Hematopoietic multipotent progenitor cell treated with erythropoietin and hydrocortisone succinate and interleukin-3 and kit ligand, for 6 days (in vitro differentiated cells): ENCODE measurements at regions not wholly inside any gene's neighbourhood (a gene's known extent, or its start where the extent isn't known, plus 50 kb on each side); places are given as distances from the start of the nearest gene placed in this dataset.
"Not testable (repeated sequence)": the region's sequence is repeated elsewhere in the genome, so short reads cannot be mapped to it uniquely, and the experiment has no call there.

Source experiments
- DNase-seq: peaks from one replicate; pipeline ENCODE4 v3.0.0-alpha.2; 2015

DNA sequence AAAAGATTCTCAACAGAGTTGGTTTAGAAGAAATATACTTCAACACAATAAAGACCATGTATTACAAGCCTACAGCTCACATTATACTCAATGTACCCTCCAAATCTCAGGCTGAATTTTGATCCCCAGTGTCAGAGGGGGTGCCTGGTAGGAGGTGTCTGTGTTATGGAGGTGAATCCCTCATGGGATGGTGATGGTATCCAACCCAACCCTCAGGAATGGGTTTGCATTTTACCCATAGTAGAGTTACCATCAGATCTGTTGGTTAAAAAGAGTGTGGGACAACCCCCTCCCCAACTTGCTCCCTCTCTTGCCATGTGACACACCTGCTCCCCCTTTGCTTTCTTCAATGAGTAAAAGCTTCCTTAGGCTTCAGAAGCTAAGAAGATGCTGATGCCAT, 205.5 kb downstream of the POTEM start:
- not testable (repeated sequence) for DNase-seq

DNA sequence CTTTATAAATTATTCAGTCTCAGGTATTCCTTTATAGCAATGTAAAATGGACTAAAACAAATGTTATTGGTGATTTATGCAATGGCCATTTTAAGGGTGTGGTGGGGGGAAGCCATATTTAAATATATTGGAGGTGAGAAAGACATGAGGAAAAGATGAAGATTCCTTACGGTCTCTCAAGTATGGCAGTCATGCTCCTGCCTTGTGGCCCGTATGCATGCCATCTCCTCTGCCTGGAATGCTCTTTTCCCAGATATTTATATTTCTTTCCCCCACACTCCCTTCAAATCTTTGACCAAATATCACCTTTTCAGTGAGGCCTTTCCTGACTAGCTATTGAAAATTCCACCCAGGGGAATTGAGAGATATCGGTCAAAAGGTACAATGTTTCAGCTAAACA, 206.0 kb downstream of the POTEM start:
- DNase-seq = not testable (repeated sequence)

DNA sequence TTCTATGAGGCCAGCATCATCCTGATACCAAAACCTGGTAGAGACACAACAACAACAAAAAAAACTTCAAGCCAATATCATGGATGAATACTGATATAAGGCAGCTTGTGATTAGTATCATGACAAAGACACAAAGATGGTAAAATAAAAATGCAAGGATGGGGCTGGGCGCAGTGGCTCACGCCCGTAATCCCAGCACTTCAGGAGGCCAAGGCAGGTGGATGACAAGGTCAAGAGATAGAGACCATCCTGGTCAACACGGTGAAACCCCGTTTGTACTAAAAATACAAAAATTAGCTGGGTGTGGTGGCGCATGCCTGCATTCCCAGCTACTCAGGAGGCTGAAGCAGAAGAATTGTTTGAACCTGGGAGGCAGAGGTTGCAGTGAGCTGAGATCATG, 210.2 kb downstream of the POTEM start:
- not testable (repeated sequence) for DNase-seq

DNA sequence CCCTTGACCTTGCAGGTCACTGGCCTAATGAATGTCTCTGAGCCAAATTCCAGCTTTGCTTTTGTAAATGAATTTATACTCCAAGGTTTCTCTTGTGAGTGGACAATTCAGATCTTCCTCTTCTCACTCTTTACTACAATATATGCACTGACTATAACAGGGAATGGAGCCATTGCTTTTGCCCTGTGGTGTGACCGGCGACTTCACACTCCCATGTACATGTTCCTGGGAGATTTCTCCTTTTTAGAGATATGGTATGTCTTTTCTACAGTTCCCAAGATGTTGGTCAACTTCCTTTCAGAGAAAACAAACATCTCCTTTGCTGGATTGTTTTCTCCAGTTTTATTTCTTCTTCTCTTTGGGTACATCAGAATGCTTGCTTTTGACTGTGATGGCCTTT, 213.1 kb downstream of the POTEM start:
- DNase-seq = not testable (repeated sequence)

DNA sequence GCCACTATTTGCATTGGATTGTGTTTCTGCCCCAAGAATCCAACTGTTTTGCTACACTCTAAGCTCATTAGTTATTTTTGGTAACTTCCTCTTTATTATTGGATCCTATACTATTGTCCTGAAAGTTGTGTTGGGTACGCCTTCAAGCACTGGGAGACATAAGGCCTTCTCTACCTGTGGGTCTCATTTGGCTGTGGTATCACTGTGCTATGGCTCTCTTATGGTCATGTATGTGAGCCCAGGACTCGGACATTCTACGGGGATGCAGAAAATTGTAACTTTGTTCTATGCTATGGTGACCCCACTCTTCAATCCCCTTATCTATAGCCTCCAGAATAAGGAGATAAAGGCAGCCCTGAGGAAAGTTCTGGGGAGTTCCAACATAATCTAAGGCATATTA, 213.6 kb downstream of the POTEM start:
- DNase-seq = not testable (repeated sequence)

DNA sequence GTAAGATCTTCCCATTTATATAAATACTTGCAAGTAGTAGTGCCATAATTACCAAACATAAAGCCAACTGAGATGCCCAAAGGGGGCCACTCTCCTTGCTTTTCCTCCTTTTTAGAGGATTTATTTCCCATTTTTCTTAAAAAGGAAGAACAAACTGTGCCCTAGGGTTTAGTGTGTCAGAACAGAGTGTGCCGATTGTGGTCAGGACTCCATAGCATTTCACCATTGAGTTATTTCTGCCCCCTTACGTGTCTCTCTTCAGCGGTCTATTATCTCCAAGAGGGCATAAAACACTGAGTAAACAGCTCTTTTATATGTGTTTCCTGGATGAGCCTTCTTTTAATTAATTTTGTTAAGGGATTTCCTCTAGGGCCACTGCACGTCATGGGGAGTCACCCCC, 227.9 kb downstream of the POTEM start:
- DNase-seq = not testable (repeated sequence)

DNA sequence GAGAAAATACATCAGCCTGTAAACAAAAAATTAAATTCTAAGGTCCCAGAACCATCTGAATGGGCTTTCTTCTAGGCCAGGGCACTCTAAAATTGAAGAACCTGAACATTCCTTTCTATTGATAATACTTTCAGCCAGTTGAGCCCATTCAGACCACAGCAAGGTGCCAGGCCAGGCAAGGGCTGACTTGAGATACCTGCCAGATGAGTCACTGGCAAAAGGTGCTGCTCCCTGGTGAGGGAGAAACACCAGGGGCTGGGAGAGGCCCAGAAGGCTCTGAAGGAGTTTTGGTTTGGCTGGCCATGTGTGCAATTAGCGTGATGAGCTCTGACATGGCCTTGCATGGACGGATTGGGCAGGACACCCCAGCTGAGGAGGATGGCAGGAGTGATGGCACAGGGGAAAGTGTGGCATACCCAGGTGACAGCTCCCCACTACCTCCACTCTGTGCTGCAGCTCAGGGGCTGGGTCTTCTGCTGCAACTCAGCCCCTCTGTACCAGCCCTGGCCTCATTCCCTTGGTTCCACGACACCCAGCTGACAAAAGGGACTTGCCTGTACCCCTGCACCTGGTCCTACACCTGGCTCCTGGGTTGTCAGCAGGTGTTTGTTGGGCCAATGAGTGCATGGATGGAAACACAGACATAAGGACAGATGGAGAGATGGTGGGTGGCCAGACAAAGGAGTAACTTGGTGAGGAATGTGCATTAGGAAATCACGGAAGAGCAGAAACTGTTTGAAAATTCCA, 230.4 kb downstream of the POTEM start:
- DNase-seq = not testable (repeated sequence)

DNA sequence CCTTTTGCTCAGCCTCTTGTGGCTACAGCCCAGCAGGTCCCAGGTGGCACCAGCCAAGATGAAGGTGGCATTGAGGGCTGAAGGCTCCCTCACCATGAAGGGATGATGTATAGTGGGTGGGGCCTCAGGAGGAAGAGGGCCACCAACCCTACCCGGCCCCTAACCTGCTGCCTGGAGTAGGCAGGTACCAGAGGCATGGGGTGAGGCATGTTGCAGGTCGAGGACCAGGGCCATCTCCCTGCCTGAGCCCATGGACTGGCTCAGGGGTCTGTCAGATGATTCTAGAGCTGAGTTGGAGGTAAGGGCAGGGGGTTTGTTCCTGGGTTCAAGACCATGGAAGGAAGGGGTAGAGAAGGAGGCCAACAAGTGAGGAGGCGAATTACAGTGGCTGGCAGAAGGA, 231.1 kb downstream of the POTEM start:
- DNase-seq = not testable (repeated sequence)

DNA sequence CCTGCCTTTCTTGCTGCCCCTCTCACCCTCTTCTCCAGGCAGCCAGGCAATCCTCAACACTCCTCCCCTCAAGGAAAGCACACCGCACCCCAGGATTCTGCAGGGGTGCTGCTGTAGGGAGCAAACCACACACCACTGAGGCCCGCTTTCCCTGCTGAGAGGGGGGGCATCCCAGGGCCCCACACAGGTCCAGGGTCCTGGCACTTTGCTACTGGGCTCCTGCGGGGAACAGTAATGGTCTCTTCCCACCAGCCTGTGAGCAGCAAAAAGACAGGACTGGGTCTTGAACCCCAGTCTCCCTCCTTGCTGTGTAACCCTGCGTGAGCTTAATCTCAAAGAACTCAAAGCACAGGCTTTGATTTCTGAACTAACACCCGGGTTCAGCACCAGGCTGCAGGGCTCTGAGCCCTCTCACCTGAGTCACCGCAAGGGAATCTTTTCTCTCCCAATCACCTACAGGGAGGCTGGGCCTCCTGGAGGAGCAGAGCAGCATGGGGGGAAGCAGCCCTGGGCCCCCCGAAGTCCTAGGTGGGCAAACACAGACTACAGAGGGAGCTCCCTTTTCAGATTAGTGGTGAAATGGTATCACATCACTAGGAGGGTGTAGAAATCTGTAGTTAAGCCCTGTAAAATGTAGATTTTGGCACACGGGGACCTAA, 232.6 kb downstream of the POTEG start:
- DNase-seq = not testable (repeated sequence)

DNA sequence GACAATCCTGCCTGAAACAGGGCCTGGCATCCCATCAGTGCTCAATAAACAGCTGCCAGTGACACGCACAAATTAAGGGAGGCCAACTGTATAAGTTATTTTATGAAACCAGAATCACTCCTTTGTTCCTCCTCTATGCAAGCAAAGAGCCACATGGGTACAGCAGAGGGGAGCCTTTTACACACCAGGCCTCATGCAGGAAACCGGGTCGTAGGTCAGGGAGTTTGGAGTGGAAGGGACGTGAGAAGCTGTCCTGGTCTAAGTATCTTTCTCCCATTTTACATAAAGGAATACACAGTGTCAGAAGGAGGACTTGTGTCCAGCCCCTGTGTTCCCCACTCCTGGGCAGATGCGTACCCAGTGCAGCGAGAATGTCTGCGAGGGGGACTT, 232.1 kb downstream of the POTEG start:
- DNase-seq = not testable (repeated sequence)

DNA sequence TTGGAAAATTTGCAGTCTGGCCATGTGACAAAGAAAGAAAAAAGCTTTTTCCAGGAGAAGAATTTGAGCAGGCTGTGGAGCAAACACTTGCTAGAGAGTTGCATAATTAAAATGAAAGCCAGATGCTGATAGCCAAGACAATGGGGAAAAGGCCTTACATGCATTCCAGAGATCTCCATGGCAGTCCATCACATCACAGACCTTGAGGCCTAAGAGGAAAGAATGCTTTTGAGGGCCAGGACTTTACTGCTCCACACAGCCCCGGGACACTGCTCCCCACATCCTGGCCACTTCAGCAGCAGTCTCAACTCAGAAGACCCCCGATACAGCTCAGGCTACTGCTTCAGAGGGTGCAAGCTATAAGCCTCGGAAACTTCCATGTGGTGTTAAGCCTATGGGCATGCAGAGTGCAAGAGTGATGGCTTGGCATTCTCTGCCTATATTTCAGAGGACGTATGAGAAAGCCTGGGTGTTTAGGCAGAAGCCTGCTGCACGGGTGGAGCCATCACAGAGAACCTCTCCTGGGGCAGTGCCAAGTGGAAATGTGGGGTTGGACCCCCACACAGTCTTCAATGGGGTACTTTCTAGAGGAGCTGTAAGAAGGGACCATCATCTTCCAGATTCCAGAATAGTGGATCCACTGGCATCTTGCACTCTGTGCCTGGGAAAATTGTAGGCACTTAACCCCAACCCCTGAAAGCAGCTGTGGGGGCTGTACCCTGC, 230.7 kb downstream of the POTEG start:
- not testable (repeated sequence) for DNase-seq

DNA sequence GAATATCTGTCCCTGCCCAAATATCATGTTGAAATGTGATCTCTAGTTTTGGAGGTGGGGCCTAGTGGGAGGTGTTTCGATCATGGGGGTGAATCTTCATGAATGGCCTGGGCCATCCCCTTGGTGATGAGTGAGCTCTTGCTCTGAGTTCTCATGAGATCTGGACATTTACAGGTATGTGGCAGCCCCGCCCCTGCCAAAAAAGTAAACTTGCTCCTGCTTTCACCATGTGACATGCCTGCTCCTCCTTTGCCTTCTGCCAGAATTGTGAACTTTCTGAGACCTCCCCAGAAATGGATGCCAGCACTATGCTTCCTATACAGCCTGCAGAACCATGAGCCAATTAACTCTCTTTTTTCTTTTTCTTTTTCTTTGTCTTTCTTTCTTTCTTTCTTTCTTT, 229.3 kb downstream of the POTEG start:
- not testable (repeated sequence) for DNase-seq

DNA sequence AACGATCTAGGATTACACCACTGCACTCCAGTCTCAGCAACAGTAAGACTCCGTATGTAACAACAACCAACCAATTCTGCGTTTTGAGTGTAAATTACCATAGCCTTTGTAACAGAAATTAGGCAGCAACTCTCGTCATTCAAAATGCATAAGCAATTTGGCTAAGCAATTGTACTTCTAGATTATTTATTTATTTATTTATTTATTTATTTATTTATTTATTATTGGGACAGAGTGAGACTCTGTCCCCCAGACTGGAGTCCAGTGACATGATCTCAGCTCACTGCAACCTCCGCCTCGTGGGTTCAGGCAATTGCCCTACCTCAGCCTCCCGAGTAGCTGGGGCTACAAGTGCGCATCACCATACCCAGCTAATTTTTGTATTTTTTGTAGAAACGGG, 217.7 kb downstream of the POTEG start:
- not testable (repeated sequence) for DNase-seq

DNA sequence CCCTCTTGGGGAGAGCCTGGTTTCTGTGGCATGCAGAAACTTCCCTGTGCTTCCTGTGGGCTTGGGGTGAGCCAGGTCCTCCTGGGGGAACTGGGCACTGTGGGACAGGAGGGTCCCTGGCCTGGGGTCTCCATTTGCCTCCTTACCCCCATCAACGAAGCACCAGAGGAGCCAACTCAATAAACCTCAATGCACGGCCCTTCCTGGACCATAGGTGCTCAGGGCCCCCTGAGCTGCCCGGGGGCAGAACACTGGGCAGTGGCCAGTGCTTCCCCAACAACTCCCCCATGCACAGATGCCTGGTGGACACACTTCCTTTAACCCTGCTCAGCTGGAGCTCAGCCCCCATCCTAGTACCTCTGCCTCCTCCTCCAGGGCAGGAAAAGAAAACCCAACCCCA, 214.7 kb downstream of the POTEG start:
- DNase-seq = not testable (repeated sequence)

DNA sequence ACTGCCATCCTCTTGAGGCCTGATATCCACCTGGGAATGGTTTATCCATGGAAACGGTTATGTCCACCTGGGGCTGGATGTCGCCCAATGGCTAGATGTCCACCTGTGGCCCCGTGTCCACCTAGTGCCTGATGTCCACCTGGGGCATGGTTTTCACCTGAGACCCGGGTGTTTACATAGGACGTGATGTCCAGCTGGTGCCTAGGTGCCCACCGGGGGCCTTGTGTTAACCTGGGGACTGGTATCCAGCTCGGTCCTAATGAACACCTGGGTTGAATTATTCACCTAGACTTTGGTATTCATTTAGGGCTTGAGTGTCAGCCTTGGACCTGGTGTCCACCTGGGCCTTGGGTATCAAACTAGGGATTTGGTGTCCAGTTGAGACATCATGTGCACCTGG, 202.7 kb downstream of the POTEG start:
- DNase-seq = not testable (repeated sequence)

DNA sequence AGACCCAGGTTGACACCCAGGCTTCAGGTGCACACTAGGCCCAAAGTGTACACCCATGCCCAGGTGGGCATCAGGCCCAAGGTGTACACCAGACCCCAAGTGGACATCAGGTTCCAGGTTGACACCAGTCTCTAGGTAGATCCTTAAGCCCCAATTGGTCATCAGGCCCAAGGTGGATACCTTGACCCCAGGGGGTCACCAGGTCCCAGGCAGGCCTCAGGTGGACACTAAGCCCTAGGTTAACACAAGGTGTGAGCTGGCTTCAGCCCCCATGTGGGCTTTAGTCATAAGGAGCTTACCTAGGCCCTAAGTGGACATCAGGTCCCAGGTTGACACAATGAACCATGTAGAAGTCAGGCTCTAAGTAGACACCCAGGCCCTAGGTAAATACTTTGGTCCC, 200.1 kb downstream of the POTEG start:
- DNase-seq = not testable (repeated sequence)

DNA sequence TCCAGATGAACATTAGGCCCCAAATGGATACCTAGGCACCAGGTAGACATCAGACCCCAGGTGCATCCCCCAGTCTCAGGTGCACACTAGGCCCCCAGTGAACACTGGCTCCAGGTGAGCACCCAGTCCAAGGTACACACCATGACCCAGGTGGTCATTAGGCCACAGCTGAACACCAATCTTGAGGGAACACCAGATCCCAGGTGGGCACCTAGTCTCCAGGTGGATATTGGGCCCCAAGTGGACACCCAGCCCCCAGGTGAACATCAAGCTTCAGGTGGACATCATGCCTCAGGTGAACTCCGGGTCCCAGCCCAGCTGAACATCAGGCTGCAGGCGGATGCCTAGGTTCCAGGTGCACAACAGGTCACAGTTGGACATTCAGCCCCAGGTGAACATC, 196.5 kb downstream of the POTEG start:
- DNase-seq = not testable (repeated sequence)

DNA sequence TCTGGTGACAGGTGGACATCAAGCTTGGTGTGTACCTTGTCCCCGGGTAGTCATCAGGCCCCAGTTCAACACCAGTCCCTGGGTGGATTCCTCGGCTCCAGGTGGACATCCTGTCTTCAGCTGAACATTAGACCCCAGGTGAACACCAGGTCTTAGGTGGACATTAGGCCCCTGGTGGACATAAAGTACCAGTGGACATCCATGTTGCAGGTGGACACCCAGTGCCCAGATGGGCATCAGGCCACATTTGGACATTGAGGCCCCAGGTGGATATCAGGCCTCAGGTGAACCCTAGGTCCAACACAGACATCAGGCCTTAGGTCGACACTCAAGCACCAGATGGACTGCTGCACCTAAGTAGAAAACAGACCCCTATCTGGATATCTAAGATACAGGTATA, 195.6 kb downstream of the POTEG start:
- not testable (repeated sequence) for DNase-seq

DNA sequence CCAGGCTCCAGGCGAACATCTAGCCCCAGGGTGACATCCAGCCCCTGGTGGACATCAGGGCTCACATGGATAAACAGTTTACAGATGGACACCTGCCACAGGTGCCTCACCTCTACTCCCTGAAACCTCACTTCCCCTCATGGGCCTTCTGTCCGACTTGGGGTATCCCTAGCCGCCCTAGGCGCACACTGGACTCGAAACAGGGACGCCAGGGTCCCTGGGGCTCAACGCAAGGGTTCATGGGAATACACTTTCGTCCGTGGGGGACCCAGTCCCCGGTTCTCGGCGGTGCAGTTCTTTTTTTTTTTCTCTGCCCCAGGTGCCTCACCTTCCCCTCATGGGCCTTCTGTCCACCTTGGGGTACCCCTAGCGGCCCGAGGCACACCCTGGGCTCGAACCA, 194.2 kb downstream of the POTEG start:
- DNase-seq = not testable (repeated sequence)

DNA sequence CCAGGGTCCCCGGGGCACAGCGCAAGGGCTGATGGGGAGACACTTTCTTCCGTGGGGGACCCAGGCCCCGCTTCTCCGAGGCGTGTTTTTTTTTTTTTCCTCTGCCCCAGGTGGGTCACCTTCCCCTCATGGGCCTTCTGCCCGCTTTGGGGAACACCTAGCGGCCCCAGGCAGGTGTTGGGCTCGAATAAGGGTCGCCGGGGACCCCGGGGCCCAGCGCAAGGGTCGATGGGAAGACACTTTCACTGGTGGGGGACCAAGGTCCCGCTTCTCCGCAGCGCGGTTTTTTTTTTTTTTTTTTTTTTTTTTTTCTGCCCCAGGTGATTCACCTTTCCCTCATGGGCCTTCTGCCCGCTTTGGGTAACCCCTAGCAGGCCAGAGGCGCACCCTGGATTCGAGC, 193.8 kb downstream of the POTEG start:
- not testable (repeated sequence) for DNase-seq

DNA sequence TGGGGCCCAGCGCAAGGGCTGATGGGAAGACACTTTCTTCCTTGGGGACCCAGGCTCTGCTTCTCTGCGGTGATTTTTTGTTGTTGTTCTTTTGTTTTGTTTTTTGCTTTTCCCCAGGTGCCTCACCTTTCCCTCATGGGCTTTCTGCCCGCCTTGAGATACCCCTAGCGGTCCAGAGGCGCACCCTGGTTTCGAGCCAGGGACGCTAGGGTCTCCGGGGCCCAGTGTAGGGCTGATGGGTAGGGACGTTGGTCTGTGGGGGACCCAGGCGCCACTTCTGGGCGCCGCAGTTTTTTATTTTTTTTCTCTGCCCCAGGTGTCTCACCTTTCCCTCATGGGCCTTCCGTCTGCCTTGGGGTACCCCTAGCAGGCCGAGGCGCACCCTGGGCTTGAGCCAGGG, 192.7 kb downstream of the POTEG start:
- DNase-seq = not testable (repeated sequence)

DNA sequence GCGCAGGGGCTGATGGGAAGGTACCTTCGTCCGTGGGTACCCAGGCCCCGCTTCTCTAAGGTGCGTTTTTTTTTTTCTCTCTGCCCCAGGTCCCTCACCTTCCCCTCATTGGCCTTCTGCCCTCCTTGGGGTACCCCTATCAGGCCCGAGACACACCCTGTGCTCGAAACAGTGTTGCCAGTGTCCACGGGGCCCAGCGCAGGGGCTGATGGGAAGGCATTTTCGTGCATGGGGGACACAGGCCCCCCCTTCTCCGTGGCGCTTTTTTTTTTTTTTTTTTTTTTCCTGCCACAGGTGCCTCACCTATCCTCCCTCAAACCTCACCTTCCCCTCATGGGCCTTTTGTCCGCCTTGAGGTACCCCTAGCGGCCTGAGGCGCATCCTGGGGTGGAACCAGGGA, 191.6 kb downstream of the POTEG start:
- DNase-seq = not testable (repeated sequence)

DNA sequence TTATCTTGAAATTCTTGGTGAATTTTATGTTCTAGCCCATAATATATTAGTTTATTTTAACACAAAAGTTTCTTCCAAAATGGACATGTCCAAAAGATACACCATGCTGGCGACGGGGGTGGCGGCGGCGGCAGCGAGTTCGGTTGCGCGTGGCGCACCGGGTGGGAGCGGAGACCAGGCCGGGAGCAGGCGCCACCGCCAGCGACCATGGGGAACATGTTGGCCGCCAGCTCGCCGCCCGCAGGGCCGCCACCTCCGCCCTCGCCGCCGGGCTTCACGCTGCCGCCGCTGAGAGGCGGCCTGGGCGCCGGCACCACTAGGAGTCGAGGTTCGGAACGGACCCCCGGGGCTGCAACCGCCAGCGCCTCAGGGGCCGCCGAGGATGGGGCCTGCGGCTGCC, 167.2 kb downstream of the POTEG start:
- not testable (repeated sequence) for DNase-seq

DNA sequence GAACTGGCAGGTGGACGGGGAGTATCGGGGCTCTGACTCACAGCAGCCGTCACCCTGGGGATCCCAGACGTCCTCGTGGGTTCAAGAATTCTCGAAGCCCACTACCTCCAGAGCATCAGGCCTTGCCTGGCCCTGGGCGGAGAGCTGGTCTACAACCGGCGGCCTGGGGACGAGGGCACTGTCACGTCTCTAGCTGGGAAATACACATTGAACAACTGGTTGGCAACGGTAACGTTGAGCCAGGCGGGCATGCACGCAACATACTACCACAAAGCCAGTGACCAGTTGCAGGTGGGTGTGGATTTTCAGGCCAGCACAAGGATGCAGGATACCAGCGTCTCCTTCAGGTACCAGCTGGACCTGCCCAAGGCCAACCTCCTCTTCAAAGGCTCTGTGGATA, 166.5 kb downstream of the POTEG start:
- DNase-seq = peak; percentile 0
